PC-9 (cell line): ENCODE measurements at regions not wholly inside any gene's neighbourhood (a gene's known extent, or its start where the extent isn't known, plus 50 kb on each side); places are given as distances from the start of the nearest gene placed in this dataset.

Experiments used
- BruUV-seq: library from RNA; stranded (reverse); fragments of 400-500 nt; replicated peaks from 2 replicates; lab custom pipeline; 2021; lab: Mats Ljungman, UMichigan
- CTCF ChIA-PET: fragments of 300-600 bp; sonication (Branson Sonifier 250); formaldehyde crosslinking; loops from one replicate; lab custom pipeline; 2022; ENCODE audit warnings: antibody characterized with exemption; lab: Charles Lee
- POLR2A ChIA-PET: fragments of 300-600 bp; sonication (Branson Sonifier 250); formaldehyde crosslinking; loops from one replicate; lab custom pipeline; 2022; ENCODE audit warnings: antibody characterized with exemption; ENCODE audit not compliant: unreplicated experiment; lab: Charles Lee
- DNase-seq, 2 experiments: peaks; one replicate each; pipeline versions ENCODE4 v3.0.0 to v3.0.0-alpha.2; 2015 to 2022; ENCODE audit warnings: mixed read lengths in 1 of 2
- H2AFZ ChIP-seq: fragments of 200-600 bp; sonication (generic); 2 replicates; pipeline ENCODE4 v1.8.1; 2017; ENCODE audit warnings: antibody characterized with exemption
- H3F3A ChIP-seq: fragments of 200-600 bp; sonication (generic); 2 replicates; pipeline ENCODE4 v1.8.1; 2017; ENCODE audit warnings: antibody characterized with exemption, mild to moderate bottlenecking, low read depth; ENCODE audit not compliant: insufficient read depth
- H3K27ac ChIP-seq: fragments of 200-600 bp; sonication (generic); 2 replicates; pipeline ENCODE4 v1.6.1; 2016; ENCODE audit warnings: mixed run types
- H3K27me3 ChIP-seq: fragments of 200-600 bp; sonication (generic); 2 replicates; pipeline ENCODE4 v1.6.1; 2016; ENCODE audit warnings: low read depth, mixed run types; ENCODE audit not compliant: insufficient read depth
- H3K36me3 ChIP-seq: fragments of 200-600 bp; sonication (generic); 2 replicates; pipeline ENCODE4 v1.6.1; 2016; ENCODE audit warnings: low read depth, mixed run types
- H3K4me1 ChIP-seq: fragments of 200-600 bp; sonication (generic); replicated peaks from 2 replicates; pipeline ENCODE4 v1.6.1; 2016; ENCODE audit warnings: mixed run types; ENCODE audit not compliant: insufficient read depth
- H3K4me2 ChIP-seq: fragments of 200-600 bp; sonication (generic); 2 replicates; pipeline ENCODE4 v1.6.1; 2017; ENCODE audit warnings: mixed run types
- H3K4me3 ChIP-seq: fragments of 200-600 bp; sonication (generic); 2 replicates; pipeline ENCODE4 v1.6.1; 2016; ENCODE audit warnings: mixed run types
- H3K79me2 ChIP-seq: fragments of 200-600 bp; sonication (generic); 2 replicates; pipeline ENCODE4 v1.6.1; 2017; ENCODE audit warnings: low read depth, mixed run types
- H3K9me2 ChIP-seq: fragments of 200-600 bp; sonication (generic); 2 replicates; pipeline ENCODE4 v1.8.1; 2017; ENCODE audit warnings: mild to moderate bottlenecking; ENCODE audit not compliant: insufficient read depth
- H3K9me3 ChIP-seq: fragments of 200-600 bp; sonication (generic); 2 replicates; pipeline ENCODE4 v1.8.1; 2016; ENCODE audit warnings: low read depth; ENCODE audit not compliant: insufficient read depth
- H4K20me1 ChIP-seq: fragments of 200-600 bp; sonication (generic); 2 replicates; pipeline ENCODE4 v1.8.1; 2017; ENCODE audit not compliant: insufficient read depth
- EZH2 ChIP-seq: fragments of 200-600 bp; sonication (generic); IDR thresholded peaks from 2 replicates; pipeline ENCODE4 v1.8.0; 2017; ENCODE audit warnings: antibody characterized with exemption, low read depth
- intact Hi-C: fragments of 100-400 bp; cut with micrococcal nuclease; formaldehyde crosslinking; loops from one replicate; pipeline ENCODE4 v1.10.0; 2022; ENCODE audit not compliant: unreplicated experiment
- TF ChIP-seq, protein P1 (sequence below): fragments of 200-600 bp; sonication (generic); conservative IDR thresholded peaks from 2 replicates; pipeline ENCODE4 v1.6.1; 2017; ENCODE audit warnings: mixed run types, antibody characterized with exemption, mild to moderate bottlenecking, moderate library complexity

DNA sequence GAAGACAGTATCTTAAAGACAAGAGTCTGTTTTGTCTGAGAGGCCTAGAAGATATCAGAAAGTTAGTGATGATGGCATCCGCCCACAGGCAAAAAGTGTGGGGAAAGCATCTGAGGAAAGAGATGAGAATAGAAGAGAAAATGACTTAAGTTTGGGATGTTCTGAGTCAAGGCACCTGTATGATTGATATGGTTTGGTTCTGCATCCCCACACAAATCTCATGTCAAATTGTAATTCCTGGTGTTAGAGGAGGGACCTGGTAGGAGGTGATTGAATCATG, 568.2 kb upstream of the MGMT start:
- Histone ChIP-seq H3F3A (no peaks in the 10 kb centered on the region), H3K27me3 (peaks cover 29% of the 10 kb centered on the region; the same call in 1 of the 2 replicates), H3K9me3 (no peaks in the 10 kb centered on the region), H3K79me2 (no peaks in the 10 kb centered on the region), H2AFZ (no peak overlapping the region), H3K4me3 (no peak overlapping the region), H3K4me1 (no peaks in the 10 kb centered on the region), H3K9me2 (no peaks in the 10 kb centered on the region), H3K27ac (no peak overlapping the region), H3K4me2 (no peak overlapping the region), H4K20me1 (no peaks in the 10 kb centered on the region), H3K36me3 (no peaks in the 10 kb centered on the region)
- no peak for DNase-seq
- TF ChIP-seq, protein P1, sequence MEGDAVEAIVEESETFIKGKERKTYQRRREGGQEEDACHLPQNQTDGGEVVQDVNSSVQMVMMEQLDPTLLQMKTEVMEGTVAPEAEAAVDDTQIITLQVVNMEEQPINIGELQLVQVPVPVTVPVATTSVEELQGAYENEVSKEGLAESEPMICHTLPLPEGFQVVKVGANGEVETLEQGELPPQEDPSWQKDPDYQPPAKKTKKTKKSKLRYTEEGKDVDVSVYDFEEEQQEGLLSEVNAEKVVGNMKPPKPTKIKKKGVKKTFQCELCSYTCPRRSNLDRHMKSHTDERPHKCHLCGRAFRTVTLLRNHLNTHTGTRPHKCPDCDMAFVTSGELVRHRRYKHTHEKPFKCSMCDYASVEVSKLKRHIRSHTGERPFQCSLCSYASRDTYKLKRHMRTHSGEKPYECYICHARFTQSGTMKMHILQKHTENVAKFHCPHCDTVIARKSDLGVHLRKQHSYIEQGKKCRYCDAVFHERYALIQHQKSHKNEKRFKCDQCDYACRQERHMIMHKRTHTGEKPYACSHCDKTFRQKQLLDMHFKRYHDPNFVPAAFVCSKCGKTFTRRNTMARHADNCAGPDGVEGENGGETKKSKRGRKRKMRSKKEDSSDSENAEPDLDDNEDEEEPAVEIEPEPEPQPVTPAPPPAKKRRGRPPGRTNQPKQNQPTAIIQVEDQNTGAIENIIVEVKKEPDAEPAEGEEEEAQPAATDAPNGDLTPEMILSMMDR, result no peak
- TF ChIP-seq EZH2, result no peak
- BruUV-seq, result no TSS peak
- CTCF ChIA-PET, result no interaction called here
- intact Hi-C loops, result no loop called here
- POLR2A ChIA-PET, result no interaction called here

DNA sequence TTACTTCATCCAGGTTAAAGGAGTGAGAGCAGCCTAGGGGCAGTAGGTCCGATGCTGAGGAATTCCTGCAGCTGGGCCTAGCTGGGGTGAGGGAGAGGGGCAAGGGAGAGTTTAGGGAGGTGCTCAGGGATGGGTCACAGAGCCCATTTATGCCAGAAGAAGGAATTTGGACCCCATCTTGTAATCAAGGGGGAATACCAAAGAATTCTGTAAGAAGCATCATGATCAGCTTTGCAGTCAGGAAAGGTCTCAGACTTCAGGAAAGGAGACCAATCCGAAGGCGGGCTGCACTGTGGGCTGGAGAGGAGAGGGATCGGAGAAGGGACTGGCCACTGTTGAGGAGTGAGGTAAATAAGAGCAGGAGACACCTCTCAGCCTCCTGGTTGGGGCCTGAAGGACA, 566.6 kb upstream of the MGMT start:
- H3F3A ChIP-seq, result no peaks in the 10 kb centered on the region
- H3K27me3 ChIP-seq, result peaks cover 29% of the 10 kb centered on the region; the same call in 1 of the 2 replicates
- intact Hi-C loops, result no loop called here
- POLR2A ChIA-PET, result no interaction called here
- BruUV-seq, result no TSS peak
- H3K79me2 ChIP-seq, result no peaks in the 10 kb centered on the region
- DNase-seq, result no peak
- H3K27ac ChIP-seq, result no peak overlapping the region
- H3K36me3 ChIP-seq, result no peaks in the 10 kb centered on the region
- H3K9me2 ChIP-seq, result no peaks in the 10 kb centered on the region
- no peaks in the 10 kb centered on the region for H4K20me1 ChIP-seq
- H2AFZ ChIP-seq, result no peak overlapping the region
- H3K4me2 ChIP-seq, result no peak overlapping the region
- TF ChIP-seq EZH2, result no peak
- no peak overlapping the region for H3K4me3 ChIP-seq
- CTCF ChIA-PET, result no interaction called here
- H3K9me3 ChIP-seq, result no peaks in the 10 kb centered on the region
- no peaks in the 10 kb centered on the region for H3K4me1 ChIP-seq

DNA sequence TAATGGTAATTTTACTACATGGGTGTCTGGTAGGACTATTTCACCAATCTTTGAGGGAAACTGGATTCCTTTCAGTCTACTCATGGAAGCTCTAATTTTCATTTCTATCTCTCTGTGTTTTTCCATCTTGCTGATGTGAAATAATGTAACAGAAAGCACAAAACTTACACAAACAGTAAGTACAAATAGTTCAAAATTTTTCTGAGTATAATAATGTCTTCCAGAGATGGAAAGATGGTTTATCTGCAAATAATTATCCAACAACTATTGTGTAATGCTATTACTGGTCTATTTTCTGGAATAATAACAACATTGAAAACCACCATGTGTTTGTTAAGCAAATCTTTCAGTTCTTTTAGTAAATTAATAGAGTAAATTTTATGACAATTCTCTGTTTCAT, 565.8 kb upstream of the MGMT start:
- CTCF ChIA-PET, result no interaction called here
- TF ChIP-seq, protein P1, result no peak
- TF ChIP-seq EZH2, result no peak
- Histone ChIP-seq H3K4me1 (no peaks in the 10 kb centered on the region), H3K4me3 (no peak overlapping the region), H3K79me2 (no peaks in the 10 kb centered on the region), H3K9me2 (no peaks in the 10 kb centered on the region), H3K9me3 (no peaks in the 10 kb centered on the region), H4K20me1 (no peaks in the 10 kb centered on the region), H3F3A (no peaks in the 10 kb centered on the region), H3K36me3 (no peaks in the 10 kb centered on the region), H3K27ac (no peak overlapping the region), H3K4me2 (no peak overlapping the region), H3K27me3 (peaks cover 29% of the 10 kb centered on the region; the same call in 1 of the 2 replicates), H2AFZ (no peak overlapping the region)
- no peak for DNase-seq
- intact Hi-C loops, result no loop called here
- POLR2A ChIA-PET, result no interaction called here
- no TSS peak for BruUV-seq

DNA sequence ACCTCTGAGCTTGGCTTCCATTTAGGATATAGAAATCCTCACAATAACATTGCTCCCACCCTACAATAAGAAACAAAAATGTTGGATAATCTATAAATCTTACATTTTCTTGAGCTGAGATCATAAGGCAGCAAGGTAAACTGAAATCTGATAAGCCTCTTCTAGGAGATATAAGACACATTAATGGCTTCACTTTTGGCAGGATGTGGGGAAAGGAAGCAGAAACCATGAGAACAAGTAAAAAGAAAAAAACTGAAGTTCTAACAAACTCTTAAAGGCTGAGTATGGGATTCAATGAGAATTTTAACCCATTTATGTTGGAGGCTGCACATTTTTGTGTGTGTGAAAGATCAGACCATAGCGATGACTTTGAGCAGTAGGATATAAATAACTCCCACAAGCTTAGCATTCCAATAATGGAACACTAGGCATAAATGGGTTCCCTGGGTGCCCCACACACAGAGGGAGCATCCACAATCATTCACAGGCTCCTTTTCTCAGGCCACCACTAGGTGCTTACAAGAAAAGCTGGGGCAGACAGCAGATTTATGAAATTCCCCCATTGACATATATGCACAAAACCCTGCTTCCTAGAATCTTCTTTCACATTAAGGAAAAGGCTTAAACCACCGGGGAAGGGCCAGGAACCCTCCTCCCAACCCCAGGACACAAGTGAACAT, 564.9 kb upstream of the MGMT start:
- no TSS peak for BruUV-seq
- Histone ChIP-seq H3K9me3 (no peaks in the 10 kb centered on the region), H3K36me3 (no peaks in the 10 kb centered on the region), H3K4me3 (no peak overlapping the region), H3K4me1 (no peaks in the 10 kb centered on the region), H3K27ac (no peak overlapping the region), H3K27me3 (peaks cover 22% of the 10 kb centered on the region; the same call in 1 of the 2 replicates), H3K79me2 (no peaks in the 10 kb centered on the region), H4K20me1 (no peaks in the 10 kb centered on the region), H2AFZ (no peak overlapping the region), H3K4me2 (no peak overlapping the region), H3F3A (no peaks in the 10 kb centered on the region), H3K9me2 (no peaks in the 10 kb centered on the region)
- no peak for DNase-seq
- ChIA-PET CTCF (no interaction called here), POLR2A (no interaction called here)
- intact Hi-C loops, result no loop called here
- TF ChIP-seq EZH2, result no peak
- TF ChIP-seq, protein P1, result no peak
